GM23338 (cell line): ENCODE measurements at regions not wholly inside any gene's neighbourhood (a gene's known extent, or its start where the extent isn't known, plus 50 kb on each side); places are given as distances from the start of the nearest gene placed in this dataset.
"Not testable (repeated sequence)": the region's sequence is repeated elsewhere in the genome, so short reads cannot be mapped to it uniquely, and the experiment has no call there.

Experiments
- ATAC-seq: fragments of 200-7000 bp; cut with Tn5 transposase; 3 replicates; pipeline ENCODE4 v1.9.1; 2020
- DNase-seq: peaks from one replicate; pipeline ENCODE4 v3.0.0-alpha.2; 2015; ENCODE audit warnings: low spot score
- H2AFZ ChIP-seq: fragments of 200-600 bp; sonication (generic); 2 replicates; pipeline ENCODE4 v1.8.0; 2016; ENCODE audit warnings: antibody characterized with exemption, mild to moderate bottlenecking, moderate library complexity
- H3F3A ChIP-seq: fragments of 200-600 bp; sonication (generic); replicated peaks from 2 replicates; pipeline ENCODE4 v1.8.0; 2017; ENCODE audit warnings: antibody characterized with exemption, mixed run types, low read depth
- H3K27ac ChIP-seq: fragments of 200-600 bp; sonication (generic); 2 replicates; pipeline ENCODE4 v1.6.1; 2016; ENCODE audit warnings: low read depth
- H3K27me3 ChIP-seq: fragments of 200-600 bp; sonication (generic); 2 replicates; pipeline ENCODE4 v1.8.0; 2016; ENCODE audit warnings: mild to moderate bottlenecking, mixed run types, moderate library complexity; ENCODE audit not compliant: insufficient read depth
- H3K36me3 ChIP-seq: fragments of 200-600 bp; sonication (generic); 2 replicates; pipeline ENCODE4 v1.8.0; 2016; ENCODE audit warnings: mild to moderate bottlenecking; ENCODE audit not compliant: insufficient read depth
- H3K4me1 ChIP-seq: fragments of 200-600 bp; sonication (generic); 2 replicates; pipeline ENCODE4 v1.8.0; 2016; ENCODE audit warnings: mild to moderate bottlenecking, moderate library complexity; ENCODE audit not compliant: insufficient read depth
- H3K4me2 ChIP-seq: fragments of 200-600 bp; sonication (generic); 2 replicates; pipeline ENCODE4 v1.7.1; 2017; ENCODE audit warnings: mixed run types
- H3K4me3 ChIP-seq: fragments of 200-600 bp; sonication (generic); 2 replicates; pipeline ENCODE4 v1.6.1; 2016; ENCODE audit warnings: mixed run types
- H3K79me2 ChIP-seq: fragments of 200-600 bp; sonication (generic); replicated peaks from 2 replicates; pipeline ENCODE4 v1.8.0; 2017; ENCODE audit warnings: mild to moderate bottlenecking; ENCODE audit not compliant: insufficient read depth
- H3K9me2 ChIP-seq: fragments of 200-600 bp; sonication (generic); 2 replicates; pipeline ENCODE4 v1.8.0; 2017; ENCODE audit not compliant: insufficient read depth
- H4K20me1 ChIP-seq: fragments of 200-600 bp; sonication (generic); replicated peaks from 2 replicates; pipeline ENCODE4 v1.8.0; 2017; ENCODE audit warnings: mild to moderate bottlenecking; ENCODE audit not compliant: insufficient read depth
- H3K27ac Mint-ChIP-seq: 2 replicates; pipeline ENCODE4 v1.8.0; 2020; ENCODE audit warnings: inconsistent platforms, mild to moderate bottlenecking, moderate library complexity, mixed read lengths
- H3K27me3 Mint-ChIP-seq: 3 replicates; pipeline ENCODE4 v1.8.0; 2022; ENCODE audit warnings: low read depth, mild to moderate bottlenecking, moderate library complexity, mixed read lengths, inconsistent platforms; ENCODE audit not compliant: insufficient read depth, poor library complexity
- H3K36me3 Mint-ChIP-seq: 3 replicates; pipeline ENCODE4 v1.8.0; 2021; ENCODE audit warnings: low read depth, mild to moderate bottlenecking, inconsistent platforms, moderate library complexity, mixed read lengths
- H3K4me1 Mint-ChIP-seq: 3 replicates; pipeline ENCODE4 v1.8.0; 2020; ENCODE audit warnings: mild to moderate bottlenecking, inconsistent platforms, mixed read lengths
- H3K4me3 Mint-ChIP-seq: 3 replicates; pipeline ENCODE4 v1.8.0; 2021; ENCODE audit warnings: moderate library complexity, mild to moderate bottlenecking, inconsistent platforms, mixed read lengths
- H3K9me3 Mint-ChIP-seq: 3 replicates; pipeline ENCODE4 v1.8.0; 2020; ENCODE audit warnings: moderate library complexity, mild to moderate bottlenecking, inconsistent platforms, mixed read lengths
- CREB1 ChIP-seq: fragments of 250-450 bp; sonication (Bioruptor Pico); IDR thresholded peaks from 2 replicates; pipeline ENCODE4 v1.5.0; 2020; ENCODE audit warnings: low read depth, mild to moderate bottlenecking, moderate library complexity
- CTCF ChIP-seq, 2 experiments: fragments of 200-600 bp in 1 of 2; sonication (generic) in 1 of 2; conservative IDR thresholded peaks; 2 replicates each; pipeline versions ENCODE4 v1.5.1 to v1.6.1; 2016 to 2017; ENCODE audit warnings: antibody characterized with exemption in 2 of 2, low read depth in 2 of 2, mild to moderate bottlenecking in 2 of 2, moderate library complexity in 1 of 2
- EZH2 ChIP-seq: fragments of 200-600 bp; sonication (generic); IDR thresholded peaks from one replicate; pipeline ENCODE4 v1.8.0; 2017; ENCODE audit warnings: antibody characterized with exemption, mild to moderate bottlenecking, low read depth; ENCODE audit not compliant: unreplicated experiment
- EZH2phosphoT487 ChIP-seq: fragments of 200-600 bp; sonication (generic); IDR thresholded peaks from one replicate; pipeline ENCODE4 v1.8.1; 2018; ENCODE audit warnings: antibody characterized with exemption; ENCODE audit not compliant: unreplicated experiment
- JUNB ChIP-seq: IDR thresholded peaks from one replicate; pipeline ENCODE4 v1.6.1; 2016; ENCODE audit warnings: antibody characterized with exemption; ENCODE audit not compliant: unreplicated experiment
- NANOG ChIP-seq: IDR thresholded peaks from 2 replicates; pipeline ENCODE4 v1.6.1; 2016; ENCODE audit warnings: antibody characterized with exemption, borderline replicate concordance
- REST ChIP-seq: IDR thresholded peaks from one replicate; pipeline ENCODE4 v1.6.1; 2018; ENCODE audit warnings: antibody characterized with exemption; ENCODE audit not compliant: unreplicated experiment
- STAT1 ChIP-seq: IDR thresholded peaks from one replicate; pipeline ENCODE4 v1.6.1; 2016; ENCODE audit warnings: antibody characterized with exemption; ENCODE audit not compliant: unreplicated experiment
- ZNF114 ChIP-seq: fragments of 250-450 bp; sonication (Bioruptor Pico); IDR thresholded peaks from 2 replicates; pipeline ENCODE4 v1.5.0; 2020; ENCODE audit warnings: mild to moderate bottlenecking, moderate library complexity
- TF ChIP-seq, protein P1 (sequence below): fragments of 250-450 bp; sonication (Bioruptor Pico); IDR thresholded peaks from 2 replicates; pipeline ENCODE4 v1.5.0; 2020; ENCODE audit warnings: mild to moderate bottlenecking, moderate library complexity

- H3K9me2 ChIP-seq, DNase-seq, H3K4me2 ChIP-seq, ATAC-seq, H3F3A ChIP-seq, H3K79me2 ChIP-seq, H2AFZ ChIP-seq, H3K36me3 ChIP-seq, H3K4me1 ChIP-seq, H3K4me3 Mint-ChIP-seq, H3K27ac Mint-ChIP-seq, H3K4me1 Mint-ChIP-seq, H3K4me3 ChIP-seq, H3K27me3 ChIP-seq, H3K27me3 Mint-ChIP-seq, H4K20me1 ChIP-seq, H3K27ac ChIP-seq: not testable (repeated sequence)
- Mint-ChIP-seq H3K9me3 (peaks cover 12% of the 10 kb centered on the region; the same call in 2 of the 3 replicates), H3K36me3 (peaks cover 19% of the 10 kb centered on the region)
Observed at GRCh38 chr2:167632271-167632670, 615.1 kb downstream of the STK39 start.

DNA sequence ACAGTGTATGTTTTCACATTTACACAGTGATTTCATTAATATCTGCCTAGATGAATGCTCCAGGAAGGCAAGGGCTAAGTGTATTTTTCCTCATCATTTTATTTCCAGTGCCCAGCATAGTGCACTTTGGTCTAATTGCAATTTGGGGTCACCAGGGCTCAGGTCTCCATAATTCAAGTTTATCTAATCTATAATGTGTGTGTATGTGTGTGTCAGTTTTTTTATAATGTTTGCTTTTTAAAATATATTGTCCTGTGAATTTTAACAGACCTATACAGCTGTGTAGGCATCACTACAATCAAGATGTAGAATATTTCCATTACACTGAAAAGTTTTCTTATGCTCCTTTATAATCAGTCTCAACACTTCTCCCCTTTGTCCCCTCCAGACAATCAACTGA is 620.4 kb downstream of the STK39 start:
- Mint-ChIP-seq H3K27ac (no peak overlapping the region), H3K9me3 (peaks cover 2% of the 10 kb centered on the region), H3K36me3 (peaks cover 6% of the 10 kb centered on the region; the same call in 2 of the 3 replicates), H3K4me1 (no peaks in the 10 kb centered on the region), H3K27me3 (no peaks in the 10 kb centered on the region), H3K4me3 (no peak overlapping the region)
- no peak for DNase-seq
- Histone ChIP-seq H3K4me2 (no peak overlapping the region), H3K27me3 (no peaks in the 10 kb centered on the region), H3F3A (no peaks in the 10 kb centered on the region), H3K36me3 (no peaks in the 10 kb centered on the region), H3K9me2 (no peaks in the 10 kb centered on the region), H3K4me1 (no peaks in the 10 kb centered on the region), H4K20me1 (no peaks in the 10 kb centered on the region; the same call in 1 of the 2 replicates), H2AFZ (no peak overlapping the region), H3K79me2 (no peaks in the 10 kb centered on the region; the same call in 1 of the 2 replicates), H3K4me3 (no peak overlapping the region), H3K27ac (no peak overlapping the region)
- no peak for ATAC-seq
- TF ChIP-seq NANOG (no peak), REST (no peak), EZH2phosphoT487 (no peak), ZNF114 (no peak), STAT1 (no peak), CTCF (conservative IDR thresholded peaks at IDR 0.05; ENCODE audit: low read depth in 2 of 2) (no peak), EZH2 (no peak), JUNB (no peak), CREB1 (CRISPR knock-in tag) (no peak)
- TF ChIP-seq, protein P1, sequence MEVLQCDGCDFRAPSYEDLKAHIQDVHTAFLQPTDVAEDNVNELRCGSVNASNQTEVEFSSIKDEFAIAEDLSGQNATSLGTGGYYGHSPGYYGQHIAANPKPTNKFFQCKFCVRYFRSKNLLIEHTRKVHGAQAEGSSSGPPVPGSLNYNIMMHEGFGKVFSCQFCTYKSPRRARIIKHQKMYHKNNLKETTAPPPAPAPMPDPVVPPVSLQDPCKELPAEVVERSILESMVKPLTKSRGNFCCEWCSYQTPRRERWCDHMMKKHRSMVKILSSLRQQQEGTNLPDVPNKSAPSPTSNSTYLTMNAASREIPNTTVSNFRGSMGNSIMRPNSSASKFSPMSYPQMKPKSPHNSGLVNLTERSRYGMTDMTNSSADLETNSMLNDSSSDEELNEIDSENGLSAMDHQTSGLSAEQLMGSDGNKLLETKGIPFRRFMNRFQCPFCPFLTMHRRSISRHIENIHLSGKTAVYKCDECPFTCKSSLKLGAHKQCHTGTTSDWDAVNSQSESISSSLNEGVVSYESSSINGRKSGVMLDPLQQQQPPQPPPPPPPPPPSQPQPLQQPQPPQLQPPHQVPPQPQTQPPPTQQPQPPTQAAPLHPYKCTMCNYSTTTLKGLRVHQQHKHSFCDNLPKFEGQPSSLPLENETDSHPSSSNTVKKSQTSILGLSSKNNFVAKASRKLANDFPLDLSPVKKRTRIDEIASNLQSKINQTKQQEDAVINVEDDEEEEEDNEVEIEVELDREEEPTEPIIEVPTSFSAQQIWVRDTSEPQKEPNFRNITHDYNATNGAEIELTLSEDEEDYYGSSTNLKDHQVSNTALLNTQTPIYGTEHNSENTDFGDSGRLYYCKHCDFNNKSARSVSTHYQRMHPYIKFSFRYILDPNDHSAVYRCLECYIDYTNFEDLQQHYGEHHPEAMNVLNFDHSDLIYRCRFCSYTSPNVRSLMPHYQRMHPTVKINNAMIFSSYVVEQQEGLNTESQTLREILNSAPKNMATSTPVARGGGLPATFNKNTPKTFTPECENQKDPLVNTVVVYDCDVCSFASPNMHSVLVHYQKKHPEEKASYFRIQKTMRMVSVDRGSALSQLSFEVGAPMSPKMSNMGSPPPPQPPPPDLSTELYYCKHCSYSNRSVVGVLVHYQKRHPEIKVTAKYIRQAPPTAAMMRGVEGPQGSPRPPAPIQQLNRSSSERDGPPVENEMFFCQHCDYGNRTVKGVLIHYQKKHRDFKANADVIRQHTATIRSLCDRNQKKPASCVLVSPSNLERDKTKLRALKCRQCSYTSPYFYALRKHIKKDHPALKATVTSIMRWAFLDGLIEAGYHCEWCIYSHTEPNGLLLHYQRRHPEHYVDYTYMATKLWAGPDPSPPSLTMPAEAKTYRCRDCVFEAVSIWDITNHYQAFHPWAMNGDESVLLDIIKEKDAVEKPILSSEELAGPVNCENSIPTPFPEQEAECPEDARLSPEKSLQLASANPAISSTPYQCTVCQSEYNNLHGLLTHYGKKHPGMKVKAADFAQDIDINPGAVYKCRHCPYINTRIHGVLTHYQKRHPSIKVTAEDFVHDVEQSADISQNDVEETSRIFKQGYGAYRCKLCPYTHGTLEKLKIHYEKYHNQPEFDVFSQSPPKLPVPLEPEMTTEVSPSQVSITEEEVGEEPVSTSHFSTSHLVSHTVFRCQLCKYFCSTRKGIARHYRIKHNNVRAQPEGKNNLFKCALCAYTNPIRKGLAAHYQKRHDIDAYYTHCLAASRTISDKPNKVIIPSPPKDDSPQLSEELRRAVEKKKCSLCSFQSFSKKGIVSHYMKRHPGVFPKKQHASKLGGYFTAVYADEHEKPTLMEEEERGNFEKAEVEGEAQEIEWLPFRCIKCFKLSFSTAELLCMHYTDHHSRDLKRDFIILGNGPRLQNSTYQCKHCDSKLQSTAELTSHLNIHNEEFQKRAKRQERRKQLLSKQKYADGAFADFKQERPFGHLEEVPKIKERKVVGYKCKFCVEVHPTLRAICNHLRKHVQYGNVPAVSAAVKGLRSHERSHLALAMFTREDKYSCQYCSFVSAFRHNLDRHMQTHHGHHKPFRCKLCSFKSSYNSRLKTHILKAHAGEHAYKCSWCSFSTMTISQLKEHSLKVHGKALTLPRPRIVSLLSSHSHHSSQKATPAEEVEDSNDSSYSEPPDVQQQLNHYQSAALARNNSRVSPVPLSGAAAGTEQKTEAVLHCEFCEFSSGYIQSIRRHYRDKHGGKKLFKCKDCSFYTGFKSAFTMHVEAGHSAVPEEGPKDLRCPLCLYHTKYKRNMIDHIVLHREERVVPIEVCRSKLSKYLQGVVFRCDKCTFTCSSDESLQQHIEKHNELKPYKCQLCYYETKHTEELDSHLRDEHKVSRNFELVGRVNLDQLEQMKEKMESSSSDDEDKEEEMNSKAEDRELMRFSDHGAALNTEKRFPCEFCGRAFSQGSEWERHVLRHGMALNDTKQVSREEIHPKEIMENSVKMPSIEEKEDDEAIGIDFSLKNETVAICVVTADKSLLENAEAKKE (CRISPR knock-in tag), result no peak
